Endothelial cell of umbilical vein (primary cell): ENCODE measurements at regions not wholly inside any gene's neighbourhood (a gene's known extent, or its start where the extent isn't known, plus 50 kb on each side); places are given as distances from the start of the nearest gene placed in this dataset.

ENCODE experiments used
- EZH2 ChIP-seq: IDR thresholded peaks from 2 replicates; pipeline ENCODE4 v1.6.1; 2012; ENCODE audit warnings: borderline replicate concordance, low read depth, mild to moderate bottlenecking, moderate library complexity, low read length, inconsistent platforms; ENCODE audit not compliant: severe bottlenecking
- FOS ChIP-seq: IDR thresholded peaks from 2 replicates; pipeline ENCODE4 v1.6.1; 2011; ENCODE audit warnings: mild to moderate bottlenecking, low read length, moderate library complexity, borderline replicate concordance; ENCODE audit not compliant: insufficient read depth
- GATA2 ChIP-seq: IDR thresholded peaks from 2 replicates; pipeline ENCODE4 v1.7.0; 2011; ENCODE audit warnings: low read depth, mild to moderate bottlenecking, moderate library complexity, mixed read lengths, low read length; ENCODE audit not compliant: insufficient read length, insufficient read depth
- JUN ChIP-seq: IDR thresholded peaks from 2 replicates; pipeline ENCODE4 v1.6.1; 2011; ENCODE audit warnings: borderline replicate concordance, low read depth; ENCODE audit not compliant: insufficient read length, insufficient read depth
- MYC ChIP-seq: IDR thresholded peaks from one replicate; pipeline ENCODE4 v1.6.1; 2011; ENCODE audit warnings: mild to moderate bottlenecking, low read depth, low read length
- POLR2A ChIP-seq: IDR thresholded peaks from 2 replicates; pipeline ENCODE4 v1.6.1; 2012; ENCODE audit warnings: low read depth, mild to moderate bottlenecking, control low read depth, low read length
- POLR2AphosphoS5 ChIP-seq: IDR thresholded peaks from 2 replicates; pipeline ENCODE4 v1.6.1; 2012; ENCODE audit warnings: low read depth, mild to moderate bottlenecking, control low read depth, low read length, moderate library complexity; ENCODE audit not compliant: insufficient read depth
- TF ChIP-seq, protein P1 (sequence below), 2 donors: IDR thresholded peaks; 1 replicate in 1 of 2; 2 replicates in 1 of 2; pipeline ENCODE4 v1.5.1; 2011; ENCODE audit warnings: low read length in 2 of 2, mild to moderate bottlenecking in 2 of 2, moderate library complexity in 2 of 2, control low read depth in 1 of 2, inconsistent platforms in 1 of 2, low read depth in 1 of 2; ENCODE audit not compliant: insufficient read depth in 1 of 2; ENCODE audit errors: extremely low read depth in 1 of 2
- TF ChIP-seq, protein P2 (sequence below): IDR thresholded peaks from 2 replicates; pipeline ENCODE4 v1.6.1; 2011; ENCODE audit not compliant: insufficient read depth, insufficient read length

DNA sequence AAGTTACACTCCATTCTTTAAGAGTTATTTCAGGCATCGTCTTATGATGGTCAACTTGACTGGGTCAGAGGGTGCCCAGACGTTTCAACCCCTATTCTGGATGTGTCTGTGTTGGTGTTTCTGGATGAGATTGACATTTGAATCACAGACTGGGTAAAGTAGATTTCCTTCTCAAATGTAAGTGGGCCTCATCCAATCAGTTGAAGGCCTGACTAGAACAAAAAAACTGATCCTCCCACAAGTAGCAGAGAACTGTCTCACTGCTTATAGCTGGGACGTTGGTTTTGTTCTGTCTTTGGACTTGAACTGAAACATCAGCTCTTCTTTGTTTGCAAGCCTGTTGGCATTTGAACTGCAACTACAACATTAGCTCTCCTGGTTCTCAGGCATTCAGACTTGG lies 76.3 kb upstream of the LYZL1 start:
- TF ChIP-seq, protein P1, sequence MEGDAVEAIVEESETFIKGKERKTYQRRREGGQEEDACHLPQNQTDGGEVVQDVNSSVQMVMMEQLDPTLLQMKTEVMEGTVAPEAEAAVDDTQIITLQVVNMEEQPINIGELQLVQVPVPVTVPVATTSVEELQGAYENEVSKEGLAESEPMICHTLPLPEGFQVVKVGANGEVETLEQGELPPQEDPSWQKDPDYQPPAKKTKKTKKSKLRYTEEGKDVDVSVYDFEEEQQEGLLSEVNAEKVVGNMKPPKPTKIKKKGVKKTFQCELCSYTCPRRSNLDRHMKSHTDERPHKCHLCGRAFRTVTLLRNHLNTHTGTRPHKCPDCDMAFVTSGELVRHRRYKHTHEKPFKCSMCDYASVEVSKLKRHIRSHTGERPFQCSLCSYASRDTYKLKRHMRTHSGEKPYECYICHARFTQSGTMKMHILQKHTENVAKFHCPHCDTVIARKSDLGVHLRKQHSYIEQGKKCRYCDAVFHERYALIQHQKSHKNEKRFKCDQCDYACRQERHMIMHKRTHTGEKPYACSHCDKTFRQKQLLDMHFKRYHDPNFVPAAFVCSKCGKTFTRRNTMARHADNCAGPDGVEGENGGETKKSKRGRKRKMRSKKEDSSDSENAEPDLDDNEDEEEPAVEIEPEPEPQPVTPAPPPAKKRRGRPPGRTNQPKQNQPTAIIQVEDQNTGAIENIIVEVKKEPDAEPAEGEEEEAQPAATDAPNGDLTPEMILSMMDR (IDR thresholded peaks at IDR 0.05; ENCODE audit: extremely low read depth in 1 of 2, insufficient read depth in 1 of 2, low read depth in 1 of 2, low read length in 2 of 2) = no peak
- TF ChIP-seq FOS = no peak
- no peak for TF ChIP-seq MYC
- no peak for TF ChIP-seq POLR2A
- TF ChIP-seq, protein P2, sequence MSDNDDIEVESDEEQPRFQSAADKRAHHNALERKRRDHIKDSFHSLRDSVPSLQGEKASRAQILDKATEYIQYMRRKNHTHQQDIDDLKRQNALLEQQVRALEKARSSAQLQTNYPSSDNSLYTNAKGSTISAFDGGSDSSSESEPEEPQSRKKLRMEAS = no peak
- TF ChIP-seq EZH2 = no peak
- TF ChIP-seq POLR2AphosphoS5 = no peak
- no peak for TF ChIP-seq JUN
- no peak for TF ChIP-seq GATA2
